ENCODE measurements at regions not wholly inside any gene's neighbourhood (a gene's known extent, or its start where the extent isn't known, plus 50 kb on each side); places are given as distances from the start of the nearest gene placed in this dataset.

GRCh38 chr16:25593260-25593659 lies 98.5 kb upstream of the HS3ST4 start:
- TF ChIP-seq CTCF (IDR thresholded peaks at IDR 0.05) (no peak), POLR2A (IDR thresholded peaks at IDR 0.05) (no peak)

Measured in body of pancreas (tissue), 4 donors.